ENCODE measurements at regions not wholly inside any gene's neighbourhood (a gene's known extent, or its start where the extent isn't known, plus 50 kb on each side); places are given as distances from the start of the nearest gene placed in this dataset.

DNA sequence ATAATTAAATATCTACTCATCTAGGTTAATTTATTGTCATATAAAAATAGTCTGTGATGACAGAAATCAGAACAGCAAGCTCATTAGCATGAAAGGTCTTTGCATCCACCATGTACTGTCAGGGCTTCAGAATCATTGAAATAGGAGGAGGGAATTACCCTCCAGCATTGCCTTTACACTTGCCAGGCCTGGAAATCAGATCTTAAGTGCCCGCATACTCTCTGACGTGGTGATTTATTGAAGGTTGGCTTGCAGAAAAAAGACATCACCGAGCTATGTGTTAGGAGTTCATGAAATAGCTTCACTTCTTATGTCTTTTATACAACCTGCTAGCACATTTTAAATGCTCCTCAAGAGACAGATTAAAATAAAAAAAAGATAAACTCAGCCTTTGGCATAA is 661.7 kb upstream of the SLITRK1 start:
- TF ChIP-seq, protein P1, sequence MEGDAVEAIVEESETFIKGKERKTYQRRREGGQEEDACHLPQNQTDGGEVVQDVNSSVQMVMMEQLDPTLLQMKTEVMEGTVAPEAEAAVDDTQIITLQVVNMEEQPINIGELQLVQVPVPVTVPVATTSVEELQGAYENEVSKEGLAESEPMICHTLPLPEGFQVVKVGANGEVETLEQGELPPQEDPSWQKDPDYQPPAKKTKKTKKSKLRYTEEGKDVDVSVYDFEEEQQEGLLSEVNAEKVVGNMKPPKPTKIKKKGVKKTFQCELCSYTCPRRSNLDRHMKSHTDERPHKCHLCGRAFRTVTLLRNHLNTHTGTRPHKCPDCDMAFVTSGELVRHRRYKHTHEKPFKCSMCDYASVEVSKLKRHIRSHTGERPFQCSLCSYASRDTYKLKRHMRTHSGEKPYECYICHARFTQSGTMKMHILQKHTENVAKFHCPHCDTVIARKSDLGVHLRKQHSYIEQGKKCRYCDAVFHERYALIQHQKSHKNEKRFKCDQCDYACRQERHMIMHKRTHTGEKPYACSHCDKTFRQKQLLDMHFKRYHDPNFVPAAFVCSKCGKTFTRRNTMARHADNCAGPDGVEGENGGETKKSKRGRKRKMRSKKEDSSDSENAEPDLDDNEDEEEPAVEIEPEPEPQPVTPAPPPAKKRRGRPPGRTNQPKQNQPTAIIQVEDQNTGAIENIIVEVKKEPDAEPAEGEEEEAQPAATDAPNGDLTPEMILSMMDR (IDR thresholded peaks at IDR 0.05): no peak
- TF ChIP-seq POLR2AphosphoS5 (IDR thresholded peaks at IDR 0.05) (no peak), EP300 (IDR thresholded peaks at IDR 0.05) (no peak)
